DOHH2 (cell line): ENCODE measurements at regions not wholly inside any gene's neighbourhood (a gene's known extent, or its start where the extent isn't known, plus 50 kb on each side); places are given as distances from the start of the nearest gene placed in this dataset.

ENCODE experiments used
- H3F3A ChIP-seq: fragments of 200-600 bp; sonication (generic), shearing (Covaris generic); 2 replicates; pipeline ENCODE4 v1.6.0; 2016; ENCODE audit warnings: antibody characterized with exemption, mild to moderate bottlenecking; ENCODE audit not compliant: control insufficient read depth, insufficient read depth
- H3K27ac ChIP-seq: fragments of 200-600 bp; sonication (generic); 2 replicates; pipeline ENCODE4 v1.5.1; 2014; ENCODE audit warnings: low read depth, mild to moderate bottlenecking, low read length, moderate library complexity
- H3K27me3 ChIP-seq: fragments of 200-600 bp; sonication (generic); 2 replicates; pipeline ENCODE4 v1.6.1; 2014; ENCODE audit warnings: mild to moderate bottlenecking, low read length, mixed read lengths; ENCODE audit not compliant: control insufficient read depth
- H3K36me3 ChIP-seq: fragments of 200-600 bp; sonication (generic); 2 replicates; pipeline ENCODE4 v1.6.1; 2014; ENCODE audit warnings: mild to moderate bottlenecking, low read length, moderate library complexity, mixed read lengths; ENCODE audit not compliant: control insufficient read depth
- H3K4me1 ChIP-seq: fragments of 200-600 bp; sonication (generic); 2 replicates; pipeline ENCODE4 v1.6.1; 2014; ENCODE audit warnings: mild to moderate bottlenecking, low read length, mixed read lengths; ENCODE audit not compliant: control insufficient read depth
- H3K4me2 ChIP-seq: fragments of 200-600 bp; sonication (generic); 2 replicates; pipeline ENCODE4 v1.6.0; 2014; ENCODE audit warnings: mild to moderate bottlenecking, low read length, moderate library complexity
- H3K4me3 ChIP-seq: fragments of 200-600 bp; sonication (generic); 2 replicates; pipeline ENCODE4 v1.5.1; 2014; ENCODE audit warnings: mild to moderate bottlenecking, low read length, mixed read lengths
- H3K79me2 ChIP-seq: fragments of 200-600 bp; sonication (generic); 2 replicates; pipeline ENCODE4 v1.6.1; 2014; ENCODE audit warnings: mild to moderate bottlenecking, low read length, mixed read lengths; ENCODE audit not compliant: control insufficient read depth
- H3K9me2 ChIP-seq: fragments of 200-600 bp; sonication (generic); replicated peaks from 2 replicates; pipeline ENCODE4 v1.6.1; 2014; ENCODE audit warnings: mild to moderate bottlenecking, low read length, mixed read lengths; ENCODE audit not compliant: control insufficient read depth
- H3K9me3 ChIP-seq: fragments of 200-600 bp; sonication (generic); 2 replicates; pipeline ENCODE4 v1.6.1; 2014; ENCODE audit warnings: antibody characterized with exemption, low read length, mixed read lengths; ENCODE audit not compliant: control insufficient read depth, insufficient read depth
- H4K20me1 ChIP-seq: fragments of 200-600 bp; sonication (generic); 2 replicates; pipeline ENCODE4 v1.6.0; 2014; ENCODE audit warnings: low read depth, mild to moderate bottlenecking, antibody characterized with exemption, low read length, moderate library complexity; ENCODE audit not compliant: control insufficient read depth, insufficient read depth
- EZH2phosphoT487 ChIP-seq: fragments of 200-600 bp; sonication (generic); IDR thresholded peaks from 2 replicates; pipeline ENCODE4 v1.6.1; 2017; ENCODE audit warnings: borderline replicate concordance, mild to moderate bottlenecking, antibody characterized with exemption, low read length, moderate library complexity, mixed read lengths
- TF ChIP-seq, protein P1 (sequence below): fragments of 200-600 bp; sonication (generic); IDR thresholded peaks from one replicate; pipeline ENCODE4 v1.5.1; 2014; ENCODE audit warnings: antibody characterized with exemption, mild to moderate bottlenecking, low read depth, low read length; ENCODE audit not compliant: poor library complexity, severe bottlenecking

DNA sequence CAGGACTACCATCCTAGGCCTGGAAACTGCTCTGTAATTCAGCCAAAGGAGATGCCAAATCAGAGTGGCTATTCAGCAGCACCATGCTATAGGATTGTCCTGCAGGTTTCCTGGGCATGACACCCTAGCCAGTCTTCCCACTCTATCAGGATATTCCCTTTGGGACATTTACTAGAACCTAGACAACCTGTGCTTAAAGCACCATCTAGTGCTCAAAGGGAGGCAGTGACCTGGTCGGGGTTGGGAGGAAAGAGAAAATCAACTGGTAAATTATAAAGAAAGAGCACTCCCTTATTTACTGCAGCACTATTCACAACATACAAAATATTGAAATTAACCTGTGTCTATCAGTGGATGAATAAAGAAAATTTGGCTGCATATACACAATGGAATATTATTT lies 67.2 kb upstream of the SMLR1 start:
- Histone ChIP-seq H3K4me2 (no peak overlapping the region), H3K9me2 (no peaks in the 10 kb centered on the region), H3F3A (no peaks in the 10 kb centered on the region), H3K27ac (no peak overlapping the region), H3K4me3 (no peak overlapping the region), H4K20me1 (peaks cover 4% of the 10 kb centered on the region; the same call in 1 of the 2 replicates), H3K4me1 (no peaks in the 10 kb centered on the region), H3K27me3 (no peaks in the 10 kb centered on the region), H3K9me3 (no peaks in the 10 kb centered on the region), H3K79me2 (no peaks in the 10 kb centered on the region), H3K36me3 (no peaks in the 10 kb centered on the region)
- no peak for TF ChIP-seq EZH2phosphoT487
- TF ChIP-seq, protein P1, sequence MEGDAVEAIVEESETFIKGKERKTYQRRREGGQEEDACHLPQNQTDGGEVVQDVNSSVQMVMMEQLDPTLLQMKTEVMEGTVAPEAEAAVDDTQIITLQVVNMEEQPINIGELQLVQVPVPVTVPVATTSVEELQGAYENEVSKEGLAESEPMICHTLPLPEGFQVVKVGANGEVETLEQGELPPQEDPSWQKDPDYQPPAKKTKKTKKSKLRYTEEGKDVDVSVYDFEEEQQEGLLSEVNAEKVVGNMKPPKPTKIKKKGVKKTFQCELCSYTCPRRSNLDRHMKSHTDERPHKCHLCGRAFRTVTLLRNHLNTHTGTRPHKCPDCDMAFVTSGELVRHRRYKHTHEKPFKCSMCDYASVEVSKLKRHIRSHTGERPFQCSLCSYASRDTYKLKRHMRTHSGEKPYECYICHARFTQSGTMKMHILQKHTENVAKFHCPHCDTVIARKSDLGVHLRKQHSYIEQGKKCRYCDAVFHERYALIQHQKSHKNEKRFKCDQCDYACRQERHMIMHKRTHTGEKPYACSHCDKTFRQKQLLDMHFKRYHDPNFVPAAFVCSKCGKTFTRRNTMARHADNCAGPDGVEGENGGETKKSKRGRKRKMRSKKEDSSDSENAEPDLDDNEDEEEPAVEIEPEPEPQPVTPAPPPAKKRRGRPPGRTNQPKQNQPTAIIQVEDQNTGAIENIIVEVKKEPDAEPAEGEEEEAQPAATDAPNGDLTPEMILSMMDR: peak; percentile 69

DNA sequence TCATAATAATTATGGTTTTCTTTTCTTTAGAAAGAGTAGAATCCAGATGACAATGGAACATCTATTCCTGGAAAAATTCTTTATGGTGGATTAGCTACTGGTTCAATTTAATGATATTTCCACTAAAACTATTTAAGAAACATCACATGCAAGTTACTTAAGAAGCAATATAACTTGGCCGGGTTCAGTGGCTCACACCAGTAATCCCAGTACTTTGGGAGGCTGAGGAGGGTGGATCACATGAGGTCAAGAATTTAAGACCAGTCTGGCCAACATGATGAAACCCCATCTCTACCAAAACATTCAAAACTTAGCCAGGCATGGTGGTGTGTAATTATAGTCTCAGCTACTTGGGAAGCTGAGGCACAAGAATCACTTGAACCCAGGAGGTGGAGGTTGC lies 65.9 kb upstream of the SMLR1 start:
- Histone ChIP-seq H3K4me1 (no peaks in the 10 kb centered on the region), H3F3A (no peaks in the 10 kb centered on the region), H3K79me2 (no peaks in the 10 kb centered on the region), H3K4me2 (no peak overlapping the region), H3K27me3 (no peaks in the 10 kb centered on the region), H3K27ac (no peak overlapping the region), H4K20me1 (peaks cover 4% of the 10 kb centered on the region; the same call in 1 of the 2 replicates), H3K36me3 (no peaks in the 10 kb centered on the region), H3K9me2 (no peaks in the 10 kb centered on the region), H3K9me3 (no peaks in the 10 kb centered on the region), H3K4me3 (no peak overlapping the region)
- no peak for TF ChIP-seq EZH2phosphoT487
- TF ChIP-seq, protein P1: no peak

DNA sequence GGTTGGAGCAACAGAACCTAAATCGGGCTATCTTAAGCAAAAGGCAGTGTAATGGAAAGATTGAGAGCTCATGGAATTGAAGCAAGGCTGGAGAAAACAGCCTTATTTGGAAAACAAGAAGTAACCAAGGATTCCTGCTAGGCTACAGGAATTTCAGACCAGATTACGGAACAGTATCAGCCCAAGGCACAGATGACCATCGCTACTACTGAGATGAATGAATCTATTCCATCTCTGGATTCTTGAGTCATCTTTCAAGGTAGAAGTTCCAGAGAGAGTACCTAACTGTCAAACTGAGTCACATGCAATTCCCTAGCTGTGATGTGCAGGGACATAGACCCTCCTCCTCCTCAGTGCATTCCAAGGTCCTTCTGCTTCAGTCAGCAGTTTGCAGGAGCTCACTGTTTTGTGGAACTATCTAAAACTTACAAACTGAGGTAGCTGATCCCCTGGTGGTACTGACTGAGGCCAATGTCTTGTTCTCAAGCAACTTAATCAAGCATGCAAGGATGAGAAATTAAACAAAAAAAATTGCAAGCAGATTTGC lies 62.0 kb upstream of the SMLR1 start:
- Histone ChIP-seq H3F3A (no peaks in the 10 kb centered on the region), H3K4me2 (no peak overlapping the region), H3K4me3 (no peak overlapping the region), H3K9me3 (no peaks in the 10 kb centered on the region), H3K27ac (no peak overlapping the region), H4K20me1 (peaks cover 1% of the 10 kb centered on the region; the same call in 1 of the 2 replicates), H3K4me1 (no peaks in the 10 kb centered on the region), H3K9me2 (no peaks in the 10 kb centered on the region), H3K27me3 (no peaks in the 10 kb centered on the region), H3K36me3 (no peaks in the 10 kb centered on the region), H3K79me2 (no peaks in the 10 kb centered on the region)
- TF ChIP-seq, protein P1: no peak
- TF ChIP-seq EZH2phosphoT487: no peak
